IMR-90 (cell line): ENCODE measurements at regions not wholly inside any gene's neighbourhood (a gene's known extent, or its start where the extent isn't known, plus 50 kb on each side); places are given as distances from the start of the nearest gene placed in this dataset.

ENCODE experiments used
- ATAC-seq: fragments of 200-7000 bp; cut with Tn5 transposase; 2 replicates; pipeline ENCODE4 v1.9.1; 2020; ENCODE audit warnings: low read depth, mild to moderate bottlenecking, moderate library complexity
- BruUV-seq: library from RNA; stranded (reverse); fragments of 400-500 nt; replicated peaks from 2 replicates; lab custom pipeline; 2021; lab: Mats Ljungman, UMichigan
- CTCF ChIA-PET: fragments of 300-600 bp; formaldehyde crosslinking; extraction: SDS; loops from one replicate; lab custom pipeline; 2021; ENCODE audit warnings: antibody characterized with exemption; lab: Yijun Ruan, JAX
- POLR2A ChIA-PET: fragments of 300-600 bp; sonication (Branson Sonifier 250); formaldehyde crosslinking; loops from one replicate; lab custom pipeline; 2022; ENCODE audit warnings: antibody characterized with exemption; ENCODE audit not compliant: unreplicated experiment; lab: Charles Lee
- DNase-seq: peaks from one replicate; pipeline ENCODE4 v3.0.0; 2013
- H2AFZ ChIP-seq: replicated peaks from 2 replicates; pipeline ENCODE3; 2013; ENCODE audit warnings: low read length, mild to moderate bottlenecking; ENCODE audit not compliant: poor library complexity
- H2AK5ac ChIP-seq: 2 replicates; pipeline ENCODE4 v1.6.1; 2013; ENCODE audit warnings: low read depth, low read length, inconsistent platforms
- H2AK9ac ChIP-seq: replicated peaks from 2 replicates; pipeline ENCODE3; 2013; ENCODE audit warnings: mild to moderate bottlenecking, low read depth, low read length, moderate library complexity; ENCODE audit not compliant: poor library complexity
- H2BK120ac ChIP-seq: 2 replicates; pipeline ENCODE4 v1.6.1; 2013; ENCODE audit warnings: low read depth, low read length, inconsistent platforms
- H2BK15ac ChIP-seq: 3 replicates; pipeline ENCODE4 v1.6.1; 2013; ENCODE audit warnings: low read depth, low read length, inconsistent platforms
- H2BK20ac ChIP-seq: 2 replicates; pipeline ENCODE4 v1.6.1; 2013; ENCODE audit warnings: low read depth, mild to moderate bottlenecking, inconsistent platforms, low read length, moderate library complexity
- H2BK5ac ChIP-seq: 2 replicates; pipeline ENCODE4 v1.6.1; 2013; ENCODE audit warnings: mild to moderate bottlenecking, low read depth, low read length, inconsistent platforms; ENCODE audit not compliant: poor library complexity, severe bottlenecking
- H3K14ac ChIP-seq: replicated peaks from 2 replicates; pipeline ENCODE4 v1.6.1; 2013; ENCODE audit warnings: low read depth, low read length, inconsistent platforms
- H3K18ac ChIP-seq: 2 replicates; pipeline ENCODE4 v1.6.1; 2013; ENCODE audit warnings: low read depth, low read length, control low read depth
- H3K23ac ChIP-seq: 2 replicates; pipeline ENCODE4 v1.6.1; 2013; ENCODE audit warnings: low read depth, low read length, inconsistent platforms
- H3K27ac ChIP-seq: 2 replicates; pipeline ENCODE4 v1.5.1; 2013; ENCODE audit warnings: mild to moderate bottlenecking, control low read depth, low read length; ENCODE audit not compliant: insufficient read depth
- H3K27me3 ChIP-seq: 2 replicates; pipeline ENCODE4 v1.6.1; 2013; ENCODE audit warnings: low read length; ENCODE audit not compliant: control insufficient read depth, insufficient read depth
- H3K36me3 ChIP-seq: 2 replicates; pipeline ENCODE4 v1.6.1; 2013; ENCODE audit warnings: low read length, mixed read lengths; ENCODE audit not compliant: control insufficient read depth, insufficient read depth
- H3K4ac ChIP-seq: 2 replicates; pipeline ENCODE4 v1.6.1; 2013; ENCODE audit warnings: low read depth, low read length, inconsistent platforms
- H3K4me1 ChIP-seq: 2 replicates; pipeline ENCODE4 v1.6.1; 2013; ENCODE audit warnings: low read length, mixed read lengths; ENCODE audit not compliant: control insufficient read depth, insufficient read depth
- H3K4me2 ChIP-seq: 2 replicates; pipeline ENCODE4 v1.6.1; 2013; ENCODE audit warnings: low read depth, mild to moderate bottlenecking, control low read depth, low read length, moderate library complexity
- H3K4me3 ChIP-seq: 2 replicates; pipeline ENCODE4 v1.5.1; 2013; ENCODE audit warnings: low read depth, mild to moderate bottlenecking, control low read depth, low read length, moderate library complexity; ENCODE audit not compliant: insufficient read depth
- H3K56ac ChIP-seq: 2 replicates; pipeline ENCODE4 v1.6.1; 2013; ENCODE audit warnings: low read length, inconsistent platforms; ENCODE audit not compliant: insufficient read depth; ENCODE audit errors: extremely low read depth
- H3K79me1 ChIP-seq, 2 experiments: 2 replicates each; pipeline ENCODE4 v1.6.1; 2013; ENCODE audit warnings: low read length in 2 of 2, inconsistent platforms in 1 of 2, low read depth in 1 of 2
- H3K9ac ChIP-seq: 2 replicates; pipeline ENCODE4 v1.6.1; 2013; ENCODE audit warnings: low read depth, low read length, control low read depth
- H3K9me1 ChIP-seq: 2 replicates; pipeline ENCODE4 v1.6.1; 2013; ENCODE audit warnings: low read length, inconsistent platforms; ENCODE audit not compliant: insufficient read depth
- H3K9me3 ChIP-seq: 2 replicates; pipeline ENCODE4 v1.6.1; 2013; ENCODE audit warnings: low read length; ENCODE audit not compliant: control insufficient read depth, insufficient read depth
- H4K20me1 ChIP-seq: 2 replicates; pipeline ENCODE4 v1.6.1; 2013; ENCODE audit warnings: low read length, inconsistent platforms; ENCODE audit not compliant: insufficient read depth
- H4K5ac ChIP-seq: 2 replicates; pipeline ENCODE4 v1.6.1; 2013; ENCODE audit warnings: mild to moderate bottlenecking, low read depth, low read length, control low read depth
- H4K8ac ChIP-seq, 2 experiments: 2 replicates each; pipeline ENCODE4 v1.6.1; 2013; ENCODE audit warnings: low read depth in 2 of 2, low read length in 2 of 2, control low read depth in 1 of 2, inconsistent platforms in 1 of 2
- H4K91ac ChIP-seq: 2 replicates; pipeline ENCODE4 v1.6.1; 2013; ENCODE audit warnings: low read depth, low read length, inconsistent platforms; ENCODE audit not compliant: insufficient read depth
- BHLHE40 ChIP-seq: fragments of 150-350 bp; IDR thresholded peaks from 2 replicates; pipeline ENCODE4 v1.6.1; 2016; ENCODE audit warnings: mild to moderate bottlenecking, low read depth, low read length
- CEBPB ChIP-seq: IDR thresholded peaks from 2 replicates; pipeline ENCODE4 v1.6.1; 2012; ENCODE audit warnings: low read depth, low read length, improper control_type of control experiment
- CHD1 ChIP-seq: IDR thresholded peaks from 2 replicates; pipeline ENCODE4 v1.6.1; 2012; ENCODE audit warnings: low read depth, low read length, improper control_type of control experiment
- CTCF ChIP-seq: conservative IDR thresholded peaks from 2 replicates; pipeline ENCODE4 v1.5.1; 2012; ENCODE audit warnings: mild to moderate bottlenecking, low read depth, low read length, improper control_type of control experiment
- FOS ChIP-seq: fragments of 150-350 bp; IDR thresholded peaks from 2 replicates; pipeline ENCODE4 v1.6.1; 2016; ENCODE audit warnings: low read depth, low read length
- MAFK ChIP-seq: IDR thresholded peaks from 2 replicates; pipeline ENCODE4 v1.6.1; 2012; ENCODE audit warnings: low read depth, low read length, improper control_type of control experiment
- MAZ ChIP-seq: IDR thresholded peaks from 2 replicates; pipeline ENCODE4 v1.6.1; 2012; ENCODE audit warnings: low read depth, mild to moderate bottlenecking, low read length, improper control_type of control experiment, moderate library complexity, borderline replicate concordance
- MXI1 ChIP-seq: IDR thresholded peaks from 2 replicates; pipeline ENCODE4 v1.6.1; 2012; ENCODE audit warnings: low read depth, mild to moderate bottlenecking, low read length, moderate library complexity, borderline replicate concordance
- NFE2L2 ChIP-seq: fragments of 150-350 bp; IDR thresholded peaks from 2 replicates; pipeline ENCODE4 v1.6.1; 2016; ENCODE audit warnings: low read depth, mild to moderate bottlenecking, low read length
- POLR2A ChIP-seq: IDR thresholded peaks from 2 replicates; pipeline ENCODE4 v1.6.1; 2012; ENCODE audit warnings: mild to moderate bottlenecking, low read depth, low read length
- RAD21 ChIP-seq: IDR thresholded peaks from 2 replicates; pipeline ENCODE4 v1.6.1; 2012; ENCODE audit warnings: low read length, improper control_type of control experiment
- RCOR1 ChIP-seq: IDR thresholded peaks from 2 replicates; pipeline ENCODE4 v1.6.1; 2012; ENCODE audit warnings: mild to moderate bottlenecking, low read length, improper control_type of control experiment; ENCODE audit not compliant: insufficient replicate concordance
- RFX5 ChIP-seq: IDR thresholded peaks from 2 replicates; pipeline ENCODE4 v1.8.0; 2012; ENCODE audit warnings: low read depth, mild to moderate bottlenecking, low read length, moderate library complexity
- SMC3 ChIP-seq: fragments of 150-350 bp; IDR thresholded peaks from 2 replicates; pipeline ENCODE4 v1.6.1; 2016; ENCODE audit warnings: low read depth, mild to moderate bottlenecking, antibody characterized with exemption, low read length, moderate library complexity
- WGBS, 2 experiments: methylation state at CpG; one replicate each; pipeline versions ENCODE4 v1.1.5 to v1.1.7; 2013; ENCODE audit warnings: missing lambda C conversion rate in 2 of 2; ENCODE audit not compliant: insufficient read length in 1 of 2; ENCODE audit errors: extremely low coverage in 2 of 2; 5-methylcytosine and 5-hydroxymethylcytosine counted together
- dilution Hi-C: fragments of 300-500 bp; cut with HindIII; formaldehyde crosslinking; loops from one replicate; pipeline ENCODE4 v1.14.3; 2018; ENCODE audit warnings: low sequenced_read_pairs; ENCODE audit not compliant: unreplicated experiment
- in situ Hi-C: fragments of 300-500 bp; cut with MboI; formaldehyde crosslinking; loops from 3 replicates; pipeline ENCODE4 v1.14.3; 2019; ENCODE audit warnings: low sequenced_read_pairs, inconsistent platforms, mixed read lengths
- intact Hi-C: fragments of 100-400 bp; cut with micrococcal nuclease; formaldehyde crosslinking; loops from 2 replicates; pipeline ENCODE4 v1.10.0; 2022
- TF ChIP-seq, protein P1 (sequence below): fragments of 150-350 bp; IDR thresholded peaks from 2 replicates; pipeline ENCODE4 v1.6.1; 2017; ENCODE audit warnings: mild to moderate bottlenecking, antibody characterized with exemption, low read length, low read depth
- TF ChIP-seq, protein P2 (sequence below): fragments of 150-350 bp; IDR thresholded peaks from 2 replicates; pipeline ENCODE4 v1.6.1; 2016; ENCODE audit warnings: low read depth, mild to moderate bottlenecking, low read length, moderate library complexity, borderline replicate concordance

- WGBS, 2 experiments, result no CpG with 5 or more reads among the region's 3 CpGs
- Histone ChIP-seq H3K9ac (no peak overlapping the region), H4K5ac (no peak overlapping the region), H2AFZ (no peak overlapping the region), H3K36me3 (no peaks in the 10 kb centered on the region), H3K18ac (no peak overlapping the region), H3K14ac (no peak overlapping the region), H4K91ac (no peak overlapping the region), H2BK20ac (no peak overlapping the region), H3K27me3 (no peaks in the 10 kb centered on the region), H3K56ac (no peak overlapping the region), H2AK9ac (no peak overlapping the region), H3K23ac (no peak overlapping the region), H2AK5ac (no peak overlapping the region), H3K4me2 (no peak overlapping the region), H3K4me3 (no peak overlapping the region), H2BK15ac (no peak overlapping the region), H3K4ac (no peak overlapping the region), H3K9me1 (no peaks in the 10 kb centered on the region), H2BK5ac (no peak overlapping the region), H3K79me1 (no peaks in the 10 kb centered on the region), H4K20me1 (no peaks in the 10 kb centered on the region), H3K27ac (no peak overlapping the region), H2BK120ac (no peak overlapping the region), H3K9me3 (no peaks in the 10 kb centered on the region), H4K8ac (no peak overlapping the region), H3K4me1 (no peaks in the 10 kb centered on the region)
- ChIA-PET POLR2A (no interaction called here), CTCF (interaction anchor here (0.6 to 1.1 kb wide), 2 partner anchors 20 to 148 kb away, joined by 3 to 7 read pairs; no protein-coding TSS in a partner anchor)
- TF ChIP-seq RCOR1 (no peak), POLR2A (no peak), RAD21 (no peak), CEBPB (no peak), CHD1 (no peak), MXI1 (no peak), SMC3 (no peak), MAFK (no peak), BHLHE40 (no peak), MAZ (no peak), NFE2L2 (no peak), CTCF (no peak), RFX5 (no peak), FOS (no peak)
- TF ChIP-seq, protein P1, sequence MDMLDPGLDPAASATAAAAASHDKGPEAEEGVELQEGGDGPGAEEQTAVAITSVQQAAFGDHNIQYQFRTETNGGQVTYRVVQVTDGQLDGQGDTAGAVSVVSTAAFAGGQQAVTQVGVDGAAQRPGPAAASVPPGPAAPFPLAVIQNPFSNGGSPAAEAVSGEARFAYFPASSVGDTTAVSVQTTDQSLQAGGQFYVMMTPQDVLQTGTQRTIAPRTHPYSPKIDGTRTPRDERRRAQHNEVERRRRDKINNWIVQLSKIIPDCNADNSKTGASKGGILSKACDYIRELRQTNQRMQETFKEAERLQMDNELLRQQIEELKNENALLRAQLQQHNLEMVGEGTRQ, result no peak
- TF ChIP-seq, protein P2, sequence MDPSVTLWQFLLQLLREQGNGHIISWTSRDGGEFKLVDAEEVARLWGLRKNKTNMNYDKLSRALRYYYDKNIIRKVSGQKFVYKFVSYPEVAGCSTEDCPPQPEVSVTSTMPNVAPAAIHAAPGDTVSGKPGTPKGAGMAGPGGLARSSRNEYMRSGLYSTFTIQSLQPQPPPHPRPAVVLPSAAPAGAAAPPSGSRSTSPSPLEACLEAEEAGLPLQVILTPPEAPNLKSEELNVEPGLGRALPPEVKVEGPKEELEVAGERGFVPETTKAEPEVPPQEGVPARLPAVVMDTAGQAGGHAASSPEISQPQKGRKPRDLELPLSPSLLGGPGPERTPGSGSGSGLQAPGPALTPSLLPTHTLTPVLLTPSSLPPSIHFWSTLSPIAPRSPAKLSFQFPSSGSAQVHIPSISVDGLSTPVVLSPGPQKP, result no peak
- DNase-seq (no peak), ATAC-seq (no peak)
- intact Hi-C loops (no loop called here), dilution Hi-C loops (no loop called here), in situ Hi-C loops (no loop called here)
- no TSS peak for BruUV-seq
Measured at GRCh38 chr21:16096988-16097387, 367.2 kb downstream of the USP25 start.
